Skeletal muscle tissue (tissue), 3 donors: ENCODE measurements at regions not wholly inside any gene's neighbourhood (a gene's known extent, or its start where the extent isn't known, plus 50 kb on each side); places are given as distances from the start of the nearest gene placed in this dataset.

Experiments used
- H3K27ac ChIP-seq: one replicate; pipeline ENCODE4 v1.7.0; 2013; ENCODE audit warnings: mild to moderate bottlenecking, low read depth, low read length, inconsistent platforms
- H3K27me3 ChIP-seq, 3 donors: one replicate each; pipeline ENCODE4 v1.7.0; 2013; ENCODE audit warnings: low read length in 3 of 3; ENCODE audit not compliant: control insufficient read depth in 3 of 3, insufficient read depth in 3 of 3
- H3K36me3 ChIP-seq, 3 donors: one replicate each; pipeline ENCODE4 v1.7.0; 2013; ENCODE audit warnings: low read length in 3 of 3; ENCODE audit not compliant: control insufficient read depth in 3 of 3, insufficient read depth in 3 of 3
- H3K4me1 ChIP-seq, 3 donors: one replicate each; pipeline ENCODE4 v1.7.0; 2013; ENCODE audit warnings: low read length in 3 of 3, mild to moderate bottlenecking in 3 of 3; ENCODE audit not compliant: control insufficient read depth in 3 of 3, insufficient read depth in 3 of 3
- H3K4me3 ChIP-seq, 3 donors: one replicate each; pipeline ENCODE4 v1.7.0; 2013; ENCODE audit warnings: low read length in 3 of 3
- H3K9ac ChIP-seq, 3 donors: one replicate each; pipeline ENCODE4 v1.7.0; 2013; ENCODE audit warnings: low read length in 3 of 3, mild to moderate bottlenecking in 3 of 3, moderate library complexity in 2 of 3, low read depth in 1 of 3
- H3K9me3 ChIP-seq, 3 donors: one replicate each; pipeline ENCODE4 v1.7.0; 2013; ENCODE audit warnings: low read length in 3 of 3; ENCODE audit not compliant: control insufficient read depth in 3 of 3
- donor health status: Osteomylitis.

- Histone ChIP-seq H3K9me3 (peaks cover 0 to 2% (median 0%) of the 10 kb centered on the region in 3 donors), H3K27ac (no peak overlapping the region), H3K9ac (no peak overlapping the region), H3K27me3 (no peaks in the 10 kb centered on the region), H3K4me1 (no peaks in the 10 kb centered on the region), H3K4me3 (no peak overlapping the region), H3K36me3 (no peaks in the 10 kb centered on the region)
These were observed 1060.6 kb upstream of the CDH8 start for GRCh38 chr16:63096857-63097256.

GRCh38 chr16:63092736-63093135, 1056.5 kb upstream of the CDH8 start:
- Histone ChIP-seq H3K9ac (no peak overlapping the region), H3K4me3 (no peak overlapping the region), H3K4me1 (no peaks in the 10 kb centered on the region), H3K27me3 (no peaks in the 10 kb centered on the region), H3K27ac (no peak overlapping the region), H3K9me3 (no peaks in the 10 kb centered on the region), H3K36me3 (no peaks in the 10 kb centered on the region)

GRCh38 chr16:63082101-63082500, 1045.9 kb upstream of the CDH8 start:
- no peak overlapping the region for H3K27ac ChIP-seq
- H3K9me3 ChIP-seq: no peaks in the 10 kb centered on the region
- H3K27me3 ChIP-seq: no peaks in the 10 kb centered on the region
- H3K36me3 ChIP-seq: no peaks in the 10 kb centered on the region
- no peaks in the 10 kb centered on the region for H3K4me1 ChIP-seq
- no peak overlapping the region for H3K9ac ChIP-seq
- no peak overlapping the region for H3K4me3 ChIP-seq

- Histone ChIP-seq H3K27ac (no peak overlapping the region), H3K4me1 (no peaks in the 10 kb centered on the region), H3K4me3 (no peak overlapping the region), H3K9ac (no peak overlapping the region), H3K36me3 (no peaks in the 10 kb centered on the region), H3K9me3 (no peaks in the 10 kb centered on the region), H3K27me3 (no peaks in the 10 kb centered on the region)
These were observed 1044.5 kb upstream of the CDH8 start for GRCh38 chr16:63080746-63081145.

- Histone ChIP-seq H3K27ac (no peak overlapping the region), H3K4me3 (no peak overlapping the region), H3K4me1 (no peaks in the 10 kb centered on the region), H3K9me3 (no peaks in the 10 kb centered on the region), H3K27me3 (no peaks in the 10 kb centered on the region), H3K36me3 (no peaks in the 10 kb centered on the region), H3K9ac (no peak overlapping the region)
These were observed 1032.8 kb upstream of the CDH8 start for GRCh38 chr16:63069047-63069446.

- Histone ChIP-seq H3K27me3 (no peaks in the 10 kb centered on the region), H3K4me1 (no peaks in the 10 kb centered on the region), H3K9ac (no peak overlapping the region), H3K27ac (no peak overlapping the region), H3K4me3 (no peak overlapping the region), H3K36me3 (no peaks in the 10 kb centered on the region), H3K9me3 (no peaks in the 10 kb centered on the region)
These were observed 1030.9 kb upstream of the CDH8 start for GRCh38 chr16:63067141-63067540.

- no peaks in the 10 kb centered on the region for H3K36me3 ChIP-seq
- H3K27ac ChIP-seq: no peak overlapping the region
- no peaks in the 10 kb centered on the region for H3K9me3 ChIP-seq
- no peak overlapping the region for H3K9ac ChIP-seq
- no peaks in the 10 kb centered on the region for H3K4me1 ChIP-seq
- H3K27me3 ChIP-seq: no peaks in the 10 kb centered on the region
- no peak overlapping the region for H3K4me3 ChIP-seq
These were observed 1030.3 kb upstream of the CDH8 start for GRCh38 chr16:63066552-63066951.

- H3K9ac ChIP-seq: no peak overlapping the region
- H3K27ac ChIP-seq: no peak overlapping the region
- H3K4me1 ChIP-seq: no peaks in the 10 kb centered on the region
- no peaks in the 10 kb centered on the region for H3K36me3 ChIP-seq
- no peak overlapping the region for H3K4me3 ChIP-seq
- H3K27me3 ChIP-seq: no peaks in the 10 kb centered on the region
- H3K9me3 ChIP-seq: no peaks in the 10 kb centered on the region
These were observed 1025.1 kb upstream of the CDH8 start for GRCh38 chr16:63061319-63061718.

- Histone ChIP-seq H3K9me3 (no peaks in the 10 kb centered on the region), H3K9ac (no peak overlapping the region), H3K27ac (no peak overlapping the region), H3K4me1 (no peaks in the 10 kb centered on the region), H3K4me3 (no peak overlapping the region), H3K36me3 (no peaks in the 10 kb centered on the region), H3K27me3 (no peaks in the 10 kb centered on the region)
These were observed 1023.4 kb upstream of the CDH8 start for GRCh38 chr16:63059676-63060075.

GRCh38 chr16:63057341-63057740, 1021.1 kb upstream of the CDH8 start:
- Histone ChIP-seq H3K27me3 (no peaks in the 10 kb centered on the region), H3K27ac (no peak overlapping the region), H3K9me3 (no peaks in the 10 kb centered on the region), H3K36me3 (no peaks in the 10 kb centered on the region), H3K4me3 (no peak overlapping the region), H3K9ac (no peak overlapping the region), H3K4me1 (no peaks in the 10 kb centered on the region)

GRCh38 chr16:63050391-63050790, 1014.2 kb upstream of the CDH8 start:
- Histone ChIP-seq H3K27ac (no peak overlapping the region), H3K4me3 (no peak overlapping the region), H3K4me1 (no peaks in the 10 kb centered on the region), H3K27me3 (no peaks in the 10 kb centered on the region), H3K9ac (no peak overlapping the region), H3K9me3 (no peaks in the 10 kb centered on the region), H3K36me3 (no peaks in the 10 kb centered on the region)
